GM23338 (cell line): ENCODE measurements at regions not wholly inside any gene's neighbourhood (a gene's known extent, or its start where the extent isn't known, plus 50 kb on each side); places are given as distances from the start of the nearest gene placed in this dataset.

Experiments used
- ATAC-seq: fragments of 200-7000 bp; cut with Tn5 transposase; 3 replicates; pipeline ENCODE4 v1.9.1; 2020
- DNase-seq: peaks from one replicate; pipeline ENCODE4 v3.0.0-alpha.2; 2015; ENCODE audit warnings: low spot score
- H2AFZ ChIP-seq: fragments of 200-600 bp; sonication (generic); 2 replicates; pipeline ENCODE4 v1.8.0; 2016; ENCODE audit warnings: antibody characterized with exemption, mild to moderate bottlenecking, moderate library complexity
- H3F3A ChIP-seq: fragments of 200-600 bp; sonication (generic); replicated peaks from 2 replicates; pipeline ENCODE4 v1.8.0; 2017; ENCODE audit warnings: antibody characterized with exemption, mixed run types, low read depth
- H3K27ac ChIP-seq: fragments of 200-600 bp; sonication (generic); 2 replicates; pipeline ENCODE4 v1.6.1; 2016; ENCODE audit warnings: low read depth
- H3K27me3 ChIP-seq: fragments of 200-600 bp; sonication (generic); 2 replicates; pipeline ENCODE4 v1.8.0; 2016; ENCODE audit warnings: mild to moderate bottlenecking, mixed run types, moderate library complexity; ENCODE audit not compliant: insufficient read depth
- H3K36me3 ChIP-seq: fragments of 200-600 bp; sonication (generic); 2 replicates; pipeline ENCODE4 v1.8.0; 2016; ENCODE audit warnings: mild to moderate bottlenecking; ENCODE audit not compliant: insufficient read depth
- H3K4me1 ChIP-seq: fragments of 200-600 bp; sonication (generic); 2 replicates; pipeline ENCODE4 v1.8.0; 2016; ENCODE audit warnings: mild to moderate bottlenecking, moderate library complexity; ENCODE audit not compliant: insufficient read depth
- H3K4me2 ChIP-seq: fragments of 200-600 bp; sonication (generic); 2 replicates; pipeline ENCODE4 v1.7.1; 2017; ENCODE audit warnings: mixed run types
- H3K4me3 ChIP-seq: fragments of 200-600 bp; sonication (generic); 2 replicates; pipeline ENCODE4 v1.6.1; 2016; ENCODE audit warnings: mixed run types
- H3K79me2 ChIP-seq: fragments of 200-600 bp; sonication (generic); replicated peaks from 2 replicates; pipeline ENCODE4 v1.8.0; 2017; ENCODE audit warnings: mild to moderate bottlenecking; ENCODE audit not compliant: insufficient read depth
- H3K9me2 ChIP-seq: fragments of 200-600 bp; sonication (generic); 2 replicates; pipeline ENCODE4 v1.8.0; 2017; ENCODE audit not compliant: insufficient read depth
- H4K20me1 ChIP-seq: fragments of 200-600 bp; sonication (generic); replicated peaks from 2 replicates; pipeline ENCODE4 v1.8.0; 2017; ENCODE audit warnings: mild to moderate bottlenecking; ENCODE audit not compliant: insufficient read depth
- H3K27ac Mint-ChIP-seq: 2 replicates; pipeline ENCODE4 v1.8.0; 2020; ENCODE audit warnings: inconsistent platforms, mild to moderate bottlenecking, moderate library complexity, mixed read lengths
- H3K27me3 Mint-ChIP-seq: 3 replicates; pipeline ENCODE4 v1.8.0; 2022; ENCODE audit warnings: low read depth, mild to moderate bottlenecking, moderate library complexity, mixed read lengths, inconsistent platforms; ENCODE audit not compliant: insufficient read depth, poor library complexity
- H3K36me3 Mint-ChIP-seq: 3 replicates; pipeline ENCODE4 v1.8.0; 2021; ENCODE audit warnings: low read depth, mild to moderate bottlenecking, inconsistent platforms, moderate library complexity, mixed read lengths
- H3K4me1 Mint-ChIP-seq: 3 replicates; pipeline ENCODE4 v1.8.0; 2020; ENCODE audit warnings: mild to moderate bottlenecking, inconsistent platforms, mixed read lengths
- H3K4me3 Mint-ChIP-seq: 3 replicates; pipeline ENCODE4 v1.8.0; 2021; ENCODE audit warnings: moderate library complexity, mild to moderate bottlenecking, inconsistent platforms, mixed read lengths
- H3K9me3 Mint-ChIP-seq: 3 replicates; pipeline ENCODE4 v1.8.0; 2020; ENCODE audit warnings: moderate library complexity, mild to moderate bottlenecking, inconsistent platforms, mixed read lengths
- CREB1 ChIP-seq: fragments of 250-450 bp; sonication (Bioruptor Pico); IDR thresholded peaks from 2 replicates; pipeline ENCODE4 v1.5.0; 2020; ENCODE audit warnings: low read depth, mild to moderate bottlenecking, moderate library complexity
- POLR2AphosphoS5 ChIP-seq: IDR thresholded peaks from 2 replicates; pipeline ENCODE4 v1.6.1; 2016; ENCODE audit warnings: antibody characterized with exemption, low read depth
- STAT1 ChIP-seq: IDR thresholded peaks from one replicate; pipeline ENCODE4 v1.6.1; 2016; ENCODE audit warnings: antibody characterized with exemption; ENCODE audit not compliant: unreplicated experiment
- ZNF114 ChIP-seq: fragments of 250-450 bp; sonication (Bioruptor Pico); IDR thresholded peaks from 2 replicates; pipeline ENCODE4 v1.5.0; 2020; ENCODE audit warnings: mild to moderate bottlenecking, moderate library complexity
- TF ChIP-seq, protein P1 (sequence below), 2 experiments: fragments of 200-600 bp in 1 of 2; sonication (generic) in 1 of 2; conservative IDR thresholded peaks; 2 replicates each; pipeline versions ENCODE4 v1.5.1 to v1.6.1; 2016 to 2017; ENCODE audit warnings: antibody characterized with exemption in 2 of 2, low read depth in 2 of 2, mild to moderate bottlenecking in 2 of 2, moderate library complexity in 1 of 2
- TF ChIP-seq, protein P2 (sequence below): fragments of 250-450 bp; sonication (Bioruptor Pico); IDR thresholded peaks from 2 replicates; pipeline ENCODE4 v1.5.0; 2020; ENCODE audit warnings: mild to moderate bottlenecking, moderate library complexity

DNA sequence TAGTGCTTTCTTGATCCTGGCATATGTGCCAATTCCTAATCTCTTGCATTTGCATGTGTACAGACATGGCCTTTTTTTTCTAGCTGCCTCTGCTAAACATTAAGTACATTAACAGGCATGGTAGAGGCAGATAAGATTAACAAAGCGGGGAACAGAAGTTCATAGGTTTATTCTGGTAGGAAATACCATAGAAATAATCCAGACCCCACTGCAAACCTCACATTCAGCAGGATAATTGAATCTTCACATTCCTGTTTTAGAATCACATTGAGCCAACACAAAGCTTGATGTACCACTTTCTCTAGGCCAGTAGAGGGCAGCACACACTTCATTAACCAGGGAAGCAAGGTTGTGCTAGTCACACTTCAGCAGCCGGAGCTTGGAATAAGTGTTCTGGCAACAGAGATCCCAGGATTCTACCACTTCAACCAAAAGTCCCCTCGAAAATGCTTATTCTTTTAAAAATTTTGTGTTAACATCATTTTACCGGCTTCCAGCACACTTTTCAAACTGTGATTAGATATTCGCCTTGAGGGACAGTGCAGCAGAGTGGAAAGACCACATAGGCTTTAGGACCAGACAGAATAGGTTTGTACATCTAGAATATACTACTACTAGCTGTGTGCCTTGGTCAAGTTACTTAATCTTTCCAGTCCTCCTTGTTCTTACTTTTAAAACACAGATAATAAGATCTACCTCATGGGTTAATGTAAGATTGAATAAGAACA lies 420.2 kb upstream of the CHST9 start:
- peaks cover 11% of the 10 kb centered on the region for H3K4me1 Mint-ChIP-seq
- H3K9me3 Mint-ChIP-seq, result peaks cover 13% of the 10 kb centered on the region
- Histone ChIP-seq H3F3A (no peaks in the 10 kb centered on the region), H4K20me1 (no peaks in the 10 kb centered on the region), H3K27ac (no peak overlapping the region), H3K9me2 (no peaks in the 10 kb centered on the region), H3K4me2 (no peak overlapping the region), H3K4me3 (no peak overlapping the region), H3K36me3 (no peaks in the 10 kb centered on the region), H3K27me3 (no peaks in the 10 kb centered on the region), H3K79me2 (no peaks in the 10 kb centered on the region), H3K4me1 (peaks cover 9% of the 10 kb centered on the region), H2AFZ (no peak overlapping the region)
- peak; percentile 94 for DNase-seq
- peaks cover 6% of the 10 kb centered on the region for H3K27me3 Mint-ChIP-seq
- H3K36me3 Mint-ChIP-seq, result peaks cover 12% of the 10 kb centered on the region
- no peak overlapping the region for H3K4me3 Mint-ChIP-seq
- ATAC-seq, result peak; percentile 97
- TF ChIP-seq, protein P1, sequence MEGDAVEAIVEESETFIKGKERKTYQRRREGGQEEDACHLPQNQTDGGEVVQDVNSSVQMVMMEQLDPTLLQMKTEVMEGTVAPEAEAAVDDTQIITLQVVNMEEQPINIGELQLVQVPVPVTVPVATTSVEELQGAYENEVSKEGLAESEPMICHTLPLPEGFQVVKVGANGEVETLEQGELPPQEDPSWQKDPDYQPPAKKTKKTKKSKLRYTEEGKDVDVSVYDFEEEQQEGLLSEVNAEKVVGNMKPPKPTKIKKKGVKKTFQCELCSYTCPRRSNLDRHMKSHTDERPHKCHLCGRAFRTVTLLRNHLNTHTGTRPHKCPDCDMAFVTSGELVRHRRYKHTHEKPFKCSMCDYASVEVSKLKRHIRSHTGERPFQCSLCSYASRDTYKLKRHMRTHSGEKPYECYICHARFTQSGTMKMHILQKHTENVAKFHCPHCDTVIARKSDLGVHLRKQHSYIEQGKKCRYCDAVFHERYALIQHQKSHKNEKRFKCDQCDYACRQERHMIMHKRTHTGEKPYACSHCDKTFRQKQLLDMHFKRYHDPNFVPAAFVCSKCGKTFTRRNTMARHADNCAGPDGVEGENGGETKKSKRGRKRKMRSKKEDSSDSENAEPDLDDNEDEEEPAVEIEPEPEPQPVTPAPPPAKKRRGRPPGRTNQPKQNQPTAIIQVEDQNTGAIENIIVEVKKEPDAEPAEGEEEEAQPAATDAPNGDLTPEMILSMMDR (conservative IDR thresholded peaks at IDR 0.05; ENCODE audit: low read depth in 2 of 2), result peak; percentile 89 to 97
- TF ChIP-seq STAT1 (no peak), ZNF114 (CRISPR knock-in tag) (no peak)
- H3K27ac Mint-ChIP-seq, result peak overlapping the region; percentile 78; the same call in 1 of the 2 replicates

DNA sequence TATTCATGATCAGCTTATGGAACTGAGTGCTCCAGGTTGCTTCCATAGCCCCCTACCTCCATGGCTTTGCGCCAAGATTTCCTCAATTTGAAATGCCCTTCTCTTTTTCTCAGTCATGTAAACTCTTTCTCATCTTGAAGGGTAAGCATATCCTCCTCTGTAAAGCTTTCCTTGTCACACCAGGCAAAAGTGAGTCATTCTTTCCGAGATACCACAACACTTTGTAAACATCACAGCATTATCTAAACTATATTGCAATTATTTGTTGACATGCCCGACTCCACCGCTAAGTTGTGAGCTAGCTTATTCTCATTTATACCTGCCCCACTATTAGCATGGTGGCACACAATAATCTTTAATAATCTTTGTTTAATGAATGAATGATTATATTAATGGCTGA lies 419.5 kb upstream of the CHST9 start:
- Histone ChIP-seq H2AFZ (no peak overlapping the region), H3K27me3 (no peaks in the 10 kb centered on the region), H3K9me2 (no peaks in the 10 kb centered on the region), H3K27ac (no peak overlapping the region; the same call in 1 of the 2 replicates), H3K36me3 (no peaks in the 10 kb centered on the region), H3K4me1 (peaks cover 9% of the 10 kb centered on the region), H3K79me2 (no peaks in the 10 kb centered on the region), H3K4me2 (0 out of 2 replicates have a peak overlapping the region, but pooled peaks have one; percentile 24), H3K4me3 (no peak overlapping the region), H4K20me1 (no peaks in the 10 kb centered on the region), H3F3A (no peaks in the 10 kb centered on the region)
- TF ChIP-seq POLR2AphosphoS5 (no peak), ZNF114 (CRISPR knock-in tag) (no peak)
- peaks cover 12% of the 10 kb centered on the region for H3K36me3 Mint-ChIP-seq
- H3K4me3 Mint-ChIP-seq, result no peak overlapping the region
- H3K4me1 Mint-ChIP-seq, result peaks cover 11% of the 10 kb centered on the region
- DNase-seq (peak; percentile 16), ATAC-seq (peak; percentile 43)
- peaks cover 6% of the 10 kb centered on the region for H3K27me3 Mint-ChIP-seq
- H3K27ac Mint-ChIP-seq, result peak overlapping the region; percentile 70
- H3K9me3 Mint-ChIP-seq, result peaks cover 13% of the 10 kb centered on the region

DNA sequence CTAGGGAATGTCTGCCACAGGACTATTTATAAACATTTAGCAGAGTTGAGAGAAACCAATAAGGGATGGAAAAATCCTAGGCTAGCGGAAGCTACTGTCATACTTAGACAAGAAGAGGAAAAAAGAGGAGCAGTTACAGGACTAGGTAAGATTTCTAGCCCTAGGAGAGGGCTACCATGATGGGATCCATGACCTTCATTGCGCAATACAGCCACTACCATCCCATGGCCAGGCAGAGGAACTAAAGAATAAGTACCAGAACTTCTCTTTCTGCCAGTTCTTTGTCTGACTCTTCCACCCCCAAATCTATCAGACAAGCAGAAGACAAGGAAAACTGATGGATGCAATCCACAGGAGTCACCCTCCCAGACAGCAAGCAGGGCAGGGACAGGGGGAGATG lies 417.0 kb upstream of the CHST9 start:
- H3K4me2 ChIP-seq, result no peak overlapping the region
- no peak overlapping the region for H3K4me3 Mint-ChIP-seq
- peaks cover 19% of the 10 kb centered on the region for H3K4me1 Mint-ChIP-seq
- no peaks in the 10 kb centered on the region for H3K9me2 ChIP-seq
- no peak overlapping the region for H3K27ac ChIP-seq
- no peaks in the 10 kb centered on the region for H3F3A ChIP-seq
- no peaks in the 10 kb centered on the region for H3K79me2 ChIP-seq
- H4K20me1 ChIP-seq, result no peaks in the 10 kb centered on the region
- peaks cover 13% of the 10 kb centered on the region for H3K9me3 Mint-ChIP-seq
- H3K27me3 Mint-ChIP-seq, result peaks cover 6% of the 10 kb centered on the region
- no peak overlapping the region for H2AFZ ChIP-seq
- H3K27ac Mint-ChIP-seq, result no peak overlapping the region
- H3K36me3 ChIP-seq, result no peaks in the 10 kb centered on the region
- peaks cover 9% of the 10 kb centered on the region for H3K4me1 ChIP-seq
- peaks cover 12% of the 10 kb centered on the region for H3K36me3 Mint-ChIP-seq
- ATAC-seq, result no peak
- no peaks in the 10 kb centered on the region for H3K27me3 ChIP-seq
- no peak for DNase-seq
- no peak overlapping the region for H3K4me3 ChIP-seq
- TF ChIP-seq, protein P2, sequence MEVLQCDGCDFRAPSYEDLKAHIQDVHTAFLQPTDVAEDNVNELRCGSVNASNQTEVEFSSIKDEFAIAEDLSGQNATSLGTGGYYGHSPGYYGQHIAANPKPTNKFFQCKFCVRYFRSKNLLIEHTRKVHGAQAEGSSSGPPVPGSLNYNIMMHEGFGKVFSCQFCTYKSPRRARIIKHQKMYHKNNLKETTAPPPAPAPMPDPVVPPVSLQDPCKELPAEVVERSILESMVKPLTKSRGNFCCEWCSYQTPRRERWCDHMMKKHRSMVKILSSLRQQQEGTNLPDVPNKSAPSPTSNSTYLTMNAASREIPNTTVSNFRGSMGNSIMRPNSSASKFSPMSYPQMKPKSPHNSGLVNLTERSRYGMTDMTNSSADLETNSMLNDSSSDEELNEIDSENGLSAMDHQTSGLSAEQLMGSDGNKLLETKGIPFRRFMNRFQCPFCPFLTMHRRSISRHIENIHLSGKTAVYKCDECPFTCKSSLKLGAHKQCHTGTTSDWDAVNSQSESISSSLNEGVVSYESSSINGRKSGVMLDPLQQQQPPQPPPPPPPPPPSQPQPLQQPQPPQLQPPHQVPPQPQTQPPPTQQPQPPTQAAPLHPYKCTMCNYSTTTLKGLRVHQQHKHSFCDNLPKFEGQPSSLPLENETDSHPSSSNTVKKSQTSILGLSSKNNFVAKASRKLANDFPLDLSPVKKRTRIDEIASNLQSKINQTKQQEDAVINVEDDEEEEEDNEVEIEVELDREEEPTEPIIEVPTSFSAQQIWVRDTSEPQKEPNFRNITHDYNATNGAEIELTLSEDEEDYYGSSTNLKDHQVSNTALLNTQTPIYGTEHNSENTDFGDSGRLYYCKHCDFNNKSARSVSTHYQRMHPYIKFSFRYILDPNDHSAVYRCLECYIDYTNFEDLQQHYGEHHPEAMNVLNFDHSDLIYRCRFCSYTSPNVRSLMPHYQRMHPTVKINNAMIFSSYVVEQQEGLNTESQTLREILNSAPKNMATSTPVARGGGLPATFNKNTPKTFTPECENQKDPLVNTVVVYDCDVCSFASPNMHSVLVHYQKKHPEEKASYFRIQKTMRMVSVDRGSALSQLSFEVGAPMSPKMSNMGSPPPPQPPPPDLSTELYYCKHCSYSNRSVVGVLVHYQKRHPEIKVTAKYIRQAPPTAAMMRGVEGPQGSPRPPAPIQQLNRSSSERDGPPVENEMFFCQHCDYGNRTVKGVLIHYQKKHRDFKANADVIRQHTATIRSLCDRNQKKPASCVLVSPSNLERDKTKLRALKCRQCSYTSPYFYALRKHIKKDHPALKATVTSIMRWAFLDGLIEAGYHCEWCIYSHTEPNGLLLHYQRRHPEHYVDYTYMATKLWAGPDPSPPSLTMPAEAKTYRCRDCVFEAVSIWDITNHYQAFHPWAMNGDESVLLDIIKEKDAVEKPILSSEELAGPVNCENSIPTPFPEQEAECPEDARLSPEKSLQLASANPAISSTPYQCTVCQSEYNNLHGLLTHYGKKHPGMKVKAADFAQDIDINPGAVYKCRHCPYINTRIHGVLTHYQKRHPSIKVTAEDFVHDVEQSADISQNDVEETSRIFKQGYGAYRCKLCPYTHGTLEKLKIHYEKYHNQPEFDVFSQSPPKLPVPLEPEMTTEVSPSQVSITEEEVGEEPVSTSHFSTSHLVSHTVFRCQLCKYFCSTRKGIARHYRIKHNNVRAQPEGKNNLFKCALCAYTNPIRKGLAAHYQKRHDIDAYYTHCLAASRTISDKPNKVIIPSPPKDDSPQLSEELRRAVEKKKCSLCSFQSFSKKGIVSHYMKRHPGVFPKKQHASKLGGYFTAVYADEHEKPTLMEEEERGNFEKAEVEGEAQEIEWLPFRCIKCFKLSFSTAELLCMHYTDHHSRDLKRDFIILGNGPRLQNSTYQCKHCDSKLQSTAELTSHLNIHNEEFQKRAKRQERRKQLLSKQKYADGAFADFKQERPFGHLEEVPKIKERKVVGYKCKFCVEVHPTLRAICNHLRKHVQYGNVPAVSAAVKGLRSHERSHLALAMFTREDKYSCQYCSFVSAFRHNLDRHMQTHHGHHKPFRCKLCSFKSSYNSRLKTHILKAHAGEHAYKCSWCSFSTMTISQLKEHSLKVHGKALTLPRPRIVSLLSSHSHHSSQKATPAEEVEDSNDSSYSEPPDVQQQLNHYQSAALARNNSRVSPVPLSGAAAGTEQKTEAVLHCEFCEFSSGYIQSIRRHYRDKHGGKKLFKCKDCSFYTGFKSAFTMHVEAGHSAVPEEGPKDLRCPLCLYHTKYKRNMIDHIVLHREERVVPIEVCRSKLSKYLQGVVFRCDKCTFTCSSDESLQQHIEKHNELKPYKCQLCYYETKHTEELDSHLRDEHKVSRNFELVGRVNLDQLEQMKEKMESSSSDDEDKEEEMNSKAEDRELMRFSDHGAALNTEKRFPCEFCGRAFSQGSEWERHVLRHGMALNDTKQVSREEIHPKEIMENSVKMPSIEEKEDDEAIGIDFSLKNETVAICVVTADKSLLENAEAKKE (CRISPR knock-in tag), result no peak
- TF ChIP-seq CREB1 (no peak), POLR2AphosphoS5 (no peak)
